ENCODE measurements at regions not wholly inside any gene's neighbourhood (a gene's known extent, or its start where the extent isn't known, plus 50 kb on each side); places are given as distances from the start of the nearest gene placed in this dataset.

- H3K79me2 ChIP-seq (ENCODE audit: insufficient read depth, low read length), result no peaks in the 10 kb centered on the region
- WGBS (ENCODE audit: extremely low coverage, insufficient read length, low lambda C conversion rate), result no CpG with 5 or more reads among the region's 2 CpGs
- no peak overlapping the region for H2BK5ac ChIP-seq (ENCODE audit: insufficient read length, low read length)
Measured at GRCh38 chr11:106523171-106523570, 445.7 kb downstream of the AASDHPPT start.

More at GRCh38 chr11:106523171-106523570, 445.7 kb downstream of the AASDHPPT start:
- H3K4me2 ChIP-seq (ENCODE audit: insufficient read depth, insufficient read length, low read length), result no peak overlapping the region
- H3K4me1 ChIP-seq (ENCODE audit: insufficient read depth, low read length), result no peaks in the 10 kb centered on the region
- no peak overlapping the region for H3K56ac ChIP-seq (ENCODE audit: insufficient read length, low read depth, low read length)
- H3K27ac Mint-ChIP-seq, result no peak overlapping the region
- H3K79me1 ChIP-seq (ENCODE audit: insufficient read depth, low read depth, low read length, poor library complexity, severe bottlenecking), result no peaks in the 10 kb centered on the region
- H3K27me3 ChIP-seq (ENCODE audit: insufficient read depth, low read length), result no peaks in the 10 kb centered on the region
- H3K4me1 Mint-ChIP-seq, result peaks cover 0 to 6% of the 10 kb centered on the region in 2 experiments; a peak in 2 of 4 replicates
- no peaks in the 10 kb centered on the region; a peak in 2 of 5 replicates for H3K9me3 Mint-ChIP-seq
- no peak overlapping the region for H3K4ac ChIP-seq (ENCODE audit: low read depth, low read length)
- H2BK15ac ChIP-seq (ENCODE audit: low read depth, low read length), result no peak overlapping the region
- no peaks in the 10 kb centered on the region for H3K36me3 Mint-ChIP-seq (ENCODE audit: insufficient read depth in 1 of 3, low read depth in 3 of 3)
- H2AFZ ChIP-seq (ENCODE audit: low read length), result no peak overlapping the region
- H3K18ac ChIP-seq (ENCODE audit: insufficient read length, low read depth, low read length), result no peak overlapping the region
- no peaks in the 10 kb centered on the region for H3K27me3 Mint-ChIP-seq (ENCODE audit: low read depth)
- H3K14ac ChIP-seq (ENCODE audit: insufficient read depth, low read length), result no peak overlapping the region
- no peak overlapping the region for H3K9ac ChIP-seq (ENCODE audit: extremely low read depth, insufficient read length, low read length)
- no peak overlapping the region for H4K91ac ChIP-seq (ENCODE audit: insufficient read length, low read depth, low read length)
- H4K8ac ChIP-seq (replicated peaks; ENCODE audit: insufficient read length, low read depth, low read length), result no peak overlapping the region
- no peak for TF ChIP-seq CTCF (conservative IDR thresholded peaks at IDR 0.05)
- H3K4me3 Mint-ChIP-seq, result no peak overlapping the region
- H2BK120ac ChIP-seq (ENCODE audit: low read depth, low read length, poor library complexity, severe bottlenecking), result no peak overlapping the region
- H3K23me2 ChIP-seq (ENCODE audit: insufficient read length, low read depth, low read length, poor library complexity, severe bottlenecking), result no peaks in the 10 kb centered on the region
- H2BK20ac ChIP-seq (ENCODE audit: low read depth, low read length, poor library complexity, severe bottlenecking), result no peak overlapping the region
- H2BK12ac ChIP-seq (ENCODE audit: insufficient read length, low read depth, low read length), result no peak overlapping the region
- no peak overlapping the region for H3K23ac ChIP-seq (ENCODE audit: insufficient read length, low read depth, low read length)
- no peaks in the 10 kb centered on the region for H4K20me1 ChIP-seq (ENCODE audit: control insufficient read depth, insufficient read depth, insufficient read length)
- no peak overlapping the region for H3T11ph ChIP-seq (ENCODE audit: low read length)
- no peak overlapping the region for H2AK5ac ChIP-seq (ENCODE audit: insufficient read length, low read length)
- H3K27ac ChIP-seq (ENCODE audit: insufficient read length, low read depth, low read length), result no peak overlapping the region
- DNase-seq, result no peak
- H4K5ac ChIP-seq (ENCODE audit: insufficient read length, low read depth, low read length), result no peak overlapping the region
- no peaks in the 10 kb centered on the region for H3K9me3 ChIP-seq (ENCODE audit: control insufficient read depth, low read depth, low read length)

Data from H9 (cell line).